Liver (tissue), 8 donors: ENCODE measurements at regions not wholly inside any gene's neighbourhood (a gene's known extent, or its start where the extent isn't known, plus 50 kb on each side); places are given as distances from the start of the nearest gene placed in this dataset.

Source experiments
- DNase-seq: peaks from one replicate; pipeline ENCODE4 v3.0.0-alpha.2; 2017; ENCODE audit warnings: low spot score
- H3K27ac ChIP-seq, 2 donors: one replicate each; pipeline ENCODE4 v1.7.0; 2013; ENCODE audit warnings: inconsistent platforms in 2 of 2, low read length in 2 of 2, control low read depth in 1 of 2, low read depth in 1 of 2, mild to moderate bottlenecking in 1 of 2
- H3K27me3 ChIP-seq, 4 donors: one replicate each; pipeline versions ENCODE4 v1.6.1 to v1.7.0; 2013; ENCODE audit warnings: low read length in 3 of 4, inconsistent platforms in 1 of 4, mild to moderate bottlenecking in 1 of 4, moderate library complexity in 1 of 4; ENCODE audit not compliant: control insufficient read depth in 4 of 4, insufficient read depth in 4 of 4
- H3K36me3 ChIP-seq, 4 donors: one replicate each; pipeline versions ENCODE4 v1.6.1 to v1.7.0; 2013; ENCODE audit warnings: low read length in 3 of 4, mild to moderate bottlenecking in 3 of 4, low read depth in 1 of 4, moderate library complexity in 1 of 4; ENCODE audit not compliant: control insufficient read depth in 4 of 4, insufficient read depth in 3 of 4
- H3K4me1 ChIP-seq, 4 donors: one replicate each; pipeline versions ENCODE4 v1.6.1 to v1.7.0; 2013; ENCODE audit warnings: low read length in 3 of 4, mild to moderate bottlenecking in 3 of 4, moderate library complexity in 1 of 4; ENCODE audit not compliant: control insufficient read depth in 4 of 4, insufficient read depth in 4 of 4
- H3K4me3 ChIP-seq, 3 donors: one replicate each; pipeline versions ENCODE4 v1.6.1 to v1.7.0; 2013; ENCODE audit warnings: low read length in 3 of 3, control low read depth in 1 of 3, low read depth in 1 of 3, mild to moderate bottlenecking in 1 of 3
- H3K9ac ChIP-seq, 2 donors: one replicate each; pipeline ENCODE4 v1.7.0; 2013; ENCODE audit warnings: low read length in 2 of 2, mild to moderate bottlenecking in 2 of 2, moderate library complexity in 2 of 2, control low read depth in 1 of 2, low read depth in 1 of 2
- H3K9me3 ChIP-seq, 4 donors: one replicate each; pipeline versions ENCODE4 v1.6.1 to v1.7.0; 2013; ENCODE audit warnings: low read length in 3 of 4; ENCODE audit not compliant: control insufficient read depth in 4 of 4
- ATF3 ChIP-seq: IDR thresholded peaks from 2 replicates; pipeline ENCODE4 v1.6.1; 2016; ENCODE audit warnings: antibody characterized with exemption
- CTCF ChIP-seq: fragments of 150-350 bp; IDR thresholded peaks from 2 replicates; pipeline ENCODE4 v1.5.1; 2017; ENCODE audit warnings: improper control_type of control experiment, low read depth, low read length; ENCODE audit not compliant: missing input control
- EGR1 ChIP-seq, 2 donors: IDR thresholded peaks; 2 replicates each; pipeline ENCODE4 v1.6.1; 2016 to 2018; ENCODE audit warnings: antibody characterized with exemption in 2 of 2, low read depth in 2 of 2
- FOXA1 ChIP-seq: IDR thresholded peaks from 2 replicates; pipeline ENCODE4 v1.6.1; 2016; ENCODE audit warnings: antibody characterized with exemption
- FOXA2 ChIP-seq: IDR thresholded peaks from 2 replicates; pipeline ENCODE4 v1.6.1; 2016; ENCODE audit warnings: antibody characterized with exemption
- GABPA ChIP-seq, 2 donors: IDR thresholded peaks in 1 of 2; conservative IDR thresholded peaks in 1 of 2; 2 replicates each; pipeline ENCODE4 v1.6.1; 2016; ENCODE audit warnings: antibody characterized with exemption in 2 of 2, mild to moderate bottlenecking in 1 of 2, moderate library complexity in 1 of 2
- HNF4G ChIP-seq: IDR thresholded peaks from 2 replicates; pipeline ENCODE4 v1.6.1; 2016; ENCODE audit warnings: antibody characterized with exemption
- JUND ChIP-seq, 2 donors: IDR thresholded peaks; 2 replicates each; pipeline ENCODE4 v1.6.1; 2016; ENCODE audit warnings: antibody characterized with exemption in 2 of 2
- NR2F2 ChIP-seq: IDR thresholded peaks from 2 replicates; pipeline ENCODE4 v1.6.1; 2016; ENCODE audit warnings: antibody characterized with exemption
- RAD21 ChIP-seq, 2 donors: IDR thresholded peaks; 2 replicates each; pipeline ENCODE4 v1.6.1; 2016; ENCODE audit warnings: antibody characterized with exemption in 2 of 2, mild to moderate bottlenecking in 2 of 2
- REST ChIP-seq: IDR thresholded peaks from 2 replicates; pipeline ENCODE4 v1.6.1; 2016; ENCODE audit warnings: antibody characterized with exemption, mild to moderate bottlenecking
- RXRA ChIP-seq, 2 donors: IDR thresholded peaks; 2 replicates each; pipeline ENCODE4 v1.6.1; 2017 to 2018; ENCODE audit warnings: antibody characterized with exemption in 2 of 2, mild to moderate bottlenecking in 1 of 2
- SP1 ChIP-seq: IDR thresholded peaks from 2 replicates; pipeline ENCODE4 v1.6.1; 2018; ENCODE audit warnings: antibody characterized with exemption, mild to moderate bottlenecking
- TAF1 ChIP-seq: conservative IDR thresholded peaks from 2 replicates; pipeline ENCODE4 v1.6.1; 2016; ENCODE audit warnings: antibody characterized with exemption, mild to moderate bottlenecking
- YY1 ChIP-seq: IDR thresholded peaks from 2 replicates; pipeline ENCODE4 v1.6.1; 2016; ENCODE audit warnings: antibody characterized with exemption, mild to moderate bottlenecking
- whole genome bisulfite sequencing: extraction: QIAGEN DNeasy Blood & Tissue Kit; methylation state at CpG from one replicate; pipeline ENCODE4 v1.1.7; 2013; 5-methylcytosine and 5-hydroxymethylcytosine counted together
- donor health status: healthy.
- donor health status: healthy.
- donor health status: healthy.
- donor health status: healthy.
- donor health status: healthy.

- no peaks in the 10 kb centered on the region for H3K9me3 ChIP-seq
- H3K9ac ChIP-seq = no peak overlapping the region
- no peak overlapping the region for H3K4me3 ChIP-seq
- H3K4me1 ChIP-seq = no peaks in the 10 kb centered on the region
- peaks cover 0 to 7% (median under 1%) of the 10 kb centered on the region in 4 donors for H3K27me3 ChIP-seq
- TF ChIP-seq GABPA (IDR thresholded peaks at IDR 0.05 in 1 of 2, conservative IDR thresholded peaks at IDR 0.05 in 1 of 2) (no peak), NR2F2 (no peak), TAF1 (no peak), CTCF (no peak), HNF4G (no peak), ATF3 (no peak), EGR1 (IDR thresholded peaks at IDR 0.05; ENCODE audit: low read depth in 2 of 2) (no peak), RAD21 (IDR thresholded peaks at IDR 0.05) (no peak), YY1 (no peak), SP1 (no peak), FOXA1 (no peak)
- no peaks in the 10 kb centered on the region for H3K36me3 ChIP-seq
- H3K27ac ChIP-seq = no peak overlapping the region
- DNase-seq = no peak
- 66% methylated on average over 5 of the region's 5 CpGs for WGBS
Measured at GRCh38 chr12:105580821-105581352, 250.4 kb downstream of the C12orf75 start.

- Histone ChIP-seq H3K9me3 (peaks cover 0 to 2% (median 0%) of the 10 kb centered on the region in 4 donors), H3K36me3 (no peaks in the 10 kb centered on the region), H3K27ac (no peak overlapping the region), H3K9ac (no peak overlapping the region), H3K4me1 (no peaks in the 10 kb centered on the region), H3K4me3 (no peak overlapping the region), H3K27me3 (peaks cover 0 to 7% (median under 1%) of the 10 kb centered on the region in 4 donors)
- no peak for DNase-seq
- WGBS = 82% methylated on average over 6 of the region's 6 CpGs
- TF ChIP-seq NR2F2 (no peak), CTCF (no peak), GABPA (IDR thresholded peaks at IDR 0.05 in 1 of 2, conservative IDR thresholded peaks at IDR 0.05 in 1 of 2) (no peak), SP1 (no peak), REST (no peak), TAF1 (no peak), FOXA2 (no peak), ATF3 (no peak), FOXA1 (no peak), RXRA (IDR thresholded peaks at IDR 0.05) (no peak), RAD21 (IDR thresholded peaks at IDR 0.05) (no peak), HNF4G (no peak), JUND (IDR thresholded peaks at IDR 0.05) (no peak)
Measured at GRCh38 chr12:105581420-105581819, 250.9 kb downstream of the C12orf75 start.
